Loucy (cell line): ENCODE measurements at regions not wholly inside any gene's neighbourhood (a gene's known extent, or its start where the extent isn't known, plus 50 kb on each side); places are given as distances from the start of the nearest gene placed in this dataset.
"Not testable (repeated sequence)": the region's sequence is repeated elsewhere in the genome, so short reads cannot be mapped to it uniquely, and the experiment has no call there.

ENCODE experiments used
- H2AFZ ChIP-seq: fragments of 200-600 bp; sonication (generic); 2 replicates; pipeline ENCODE4 v1.6.0; 2016; ENCODE audit warnings: antibody characterized with exemption, mild to moderate bottlenecking, low read length, moderate library complexity
- H3F3A ChIP-seq: fragments of 200-600 bp; 2 replicates; pipeline ENCODE4 v1.6.0; 2016; ENCODE audit warnings: antibody characterized with exemption, low read depth, mild to moderate bottlenecking
- H3K27me3 ChIP-seq: fragments of 200-600 bp; sonication (generic); 2 replicates; pipeline ENCODE4 v1.6.1; 2014; ENCODE audit warnings: low read length, mild to moderate bottlenecking; ENCODE audit not compliant: insufficient read depth, poor library complexity, severe bottlenecking
- H3K36me3 ChIP-seq: fragments of 200-600 bp; sonication (generic); 2 replicates; pipeline ENCODE4 v1.6.1; 2016; ENCODE audit warnings: low read length; ENCODE audit not compliant: insufficient read depth
- H3K4me1 ChIP-seq: fragments of 200-600 bp; sonication (generic); 2 replicates; pipeline ENCODE4 v1.5.1; 2014; ENCODE audit warnings: low read length, mild to moderate bottlenecking; ENCODE audit not compliant: insufficient read depth, poor library complexity, severe bottlenecking
- H3K4me2 ChIP-seq: fragments of 200-600 bp; sonication (generic); 2 replicates; pipeline ENCODE4 v1.6.0; 2014; ENCODE audit warnings: antibody characterized with exemption, low read length, low read depth, mild to moderate bottlenecking; ENCODE audit not compliant: poor library complexity, severe bottlenecking
- H3K4me3 ChIP-seq: fragments of 200-600 bp; sonication (generic); 2 replicates; pipeline ENCODE4 v1.5.1; 2014; ENCODE audit warnings: low read length, mild to moderate bottlenecking, mixed read lengths; ENCODE audit not compliant: poor library complexity, severe bottlenecking
- H3K79me2 ChIP-seq: fragments of 200-600 bp; sonication (generic); 2 replicates; pipeline ENCODE4 v1.6.1; 2014; ENCODE audit warnings: low read length; ENCODE audit not compliant: insufficient read depth
- H3K9ac ChIP-seq: fragments of 200-600 bp; sonication (generic); 2 replicates; pipeline ENCODE4 v1.6.0; 2014; ENCODE audit warnings: mild to moderate bottlenecking, low read depth, low read length, moderate library complexity; ENCODE audit not compliant: poor library complexity, severe bottlenecking
- H3K9me2 ChIP-seq: fragments of 200-600 bp; sonication (generic); replicated peaks from 2 replicates; pipeline ENCODE4 v1.6.1; 2016; ENCODE audit warnings: low read depth, low read length, mixed read lengths
- H3K9me3 ChIP-seq: fragments of 200-600 bp; sonication (generic); 2 replicates; pipeline ENCODE4 v1.6.1; 2014; ENCODE audit warnings: mild to moderate bottlenecking, antibody characterized with exemption, low read length, low read depth; ENCODE audit not compliant: insufficient read depth
- H4K20me1 ChIP-seq: fragments of 200-600 bp; sonication (generic); 2 replicates; pipeline ENCODE4 v1.6.0; 2014; ENCODE audit warnings: antibody characterized with exemption, low read length, mild to moderate bottlenecking; ENCODE audit not compliant: insufficient read depth, poor library complexity, severe bottlenecking
- EZH2phosphoT487 ChIP-seq: fragments of 200-600 bp; IDR thresholded peaks from 2 replicates; pipeline ENCODE4 v1.6.1; 2018; ENCODE audit warnings: antibody characterized with exemption, mild to moderate bottlenecking, moderate library complexity, borderline replicate concordance
- TF ChIP-seq, protein P1 (sequence below): fragments of 200-600 bp; sonication (generic); conservative IDR thresholded peaks from 2 replicates; pipeline ENCODE4 v1.5.1; 2014; ENCODE audit warnings: mild to moderate bottlenecking, antibody characterized with exemption, low read length

DNA sequence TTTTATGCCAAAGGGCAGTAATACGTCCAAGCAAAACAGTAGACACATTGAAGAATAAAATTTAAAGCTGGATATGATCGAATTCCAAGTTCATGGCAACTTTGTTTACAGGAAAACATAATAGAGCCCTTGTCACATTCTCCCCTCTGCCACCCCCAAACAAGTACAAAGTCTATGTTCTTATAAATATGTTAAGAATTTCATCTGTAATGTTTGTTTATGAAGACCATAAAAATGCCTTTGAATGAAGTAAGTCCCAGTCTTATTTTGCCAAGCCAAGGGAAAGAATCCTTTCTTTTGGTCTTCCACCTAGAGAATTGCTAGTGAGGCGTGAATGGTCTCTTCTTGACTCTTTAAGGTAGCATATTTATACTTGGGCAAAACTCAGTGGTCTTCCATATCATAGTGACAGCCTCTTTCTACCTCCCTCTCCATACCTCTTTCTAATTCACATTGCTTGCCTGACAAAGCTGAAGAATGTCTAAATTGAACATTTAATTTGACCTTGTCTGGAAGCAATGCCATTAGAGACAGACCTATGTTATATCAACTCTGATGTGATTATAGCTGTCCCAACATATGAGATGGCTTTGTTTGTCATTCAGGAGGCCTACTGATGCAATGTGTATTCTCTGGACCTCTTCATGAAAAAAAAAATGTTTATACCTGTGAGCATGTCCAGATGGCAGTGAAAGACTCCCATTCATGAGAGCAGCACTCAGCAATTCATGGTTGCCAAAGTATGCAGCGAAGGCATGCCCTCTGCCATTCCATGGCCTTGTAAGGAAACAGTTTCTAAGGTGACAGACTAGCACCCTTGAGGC, 70.6 kb upstream of the CCN2 start:
- H3K4me2 ChIP-seq = no peak overlapping the region
- H3K4me1 ChIP-seq = no peaks in the 10 kb centered on the region
- H2AFZ ChIP-seq = no peak overlapping the region

DNA sequence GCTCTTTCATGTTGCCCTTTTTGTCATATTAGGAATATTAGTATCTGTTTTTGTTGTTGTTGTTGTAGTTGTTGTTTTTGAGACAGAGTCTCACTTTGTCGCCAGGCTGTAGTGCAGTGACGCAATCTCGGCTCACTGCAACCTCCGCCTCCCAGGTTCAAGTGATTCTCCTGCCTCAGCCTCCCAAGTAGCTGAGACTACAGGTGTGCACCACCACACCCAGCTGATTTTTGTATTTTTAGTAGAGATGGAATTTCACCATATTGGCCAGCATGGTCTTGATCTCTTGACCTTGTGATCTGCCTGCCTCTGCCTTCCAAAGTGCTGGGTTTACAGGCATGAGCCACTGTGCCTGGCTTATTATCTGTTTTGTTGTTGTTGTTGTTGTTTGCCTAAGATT, 69.7 kb upstream of the CCN2 start:
- H2AFZ ChIP-seq, H3K36me3 ChIP-seq, H3K9ac ChIP-seq: not testable (repeated sequence)

More for the DNA sequence above, 70.6 kb upstream of the CCN2 start:
- no peak overlapping the region for H3K4me3 ChIP-seq
- no peaks in the 10 kb centered on the region for H3K9me2 ChIP-seq
- no peaks in the 10 kb centered on the region for H3K27me3 ChIP-seq
- H3K36me3 ChIP-seq = no peaks in the 10 kb centered on the region
- TF ChIP-seq, protein P1, sequence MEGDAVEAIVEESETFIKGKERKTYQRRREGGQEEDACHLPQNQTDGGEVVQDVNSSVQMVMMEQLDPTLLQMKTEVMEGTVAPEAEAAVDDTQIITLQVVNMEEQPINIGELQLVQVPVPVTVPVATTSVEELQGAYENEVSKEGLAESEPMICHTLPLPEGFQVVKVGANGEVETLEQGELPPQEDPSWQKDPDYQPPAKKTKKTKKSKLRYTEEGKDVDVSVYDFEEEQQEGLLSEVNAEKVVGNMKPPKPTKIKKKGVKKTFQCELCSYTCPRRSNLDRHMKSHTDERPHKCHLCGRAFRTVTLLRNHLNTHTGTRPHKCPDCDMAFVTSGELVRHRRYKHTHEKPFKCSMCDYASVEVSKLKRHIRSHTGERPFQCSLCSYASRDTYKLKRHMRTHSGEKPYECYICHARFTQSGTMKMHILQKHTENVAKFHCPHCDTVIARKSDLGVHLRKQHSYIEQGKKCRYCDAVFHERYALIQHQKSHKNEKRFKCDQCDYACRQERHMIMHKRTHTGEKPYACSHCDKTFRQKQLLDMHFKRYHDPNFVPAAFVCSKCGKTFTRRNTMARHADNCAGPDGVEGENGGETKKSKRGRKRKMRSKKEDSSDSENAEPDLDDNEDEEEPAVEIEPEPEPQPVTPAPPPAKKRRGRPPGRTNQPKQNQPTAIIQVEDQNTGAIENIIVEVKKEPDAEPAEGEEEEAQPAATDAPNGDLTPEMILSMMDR = no peak
- no peak for TF ChIP-seq EZH2phosphoT487
- no peaks in the 10 kb centered on the region for H3F3A ChIP-seq
- H4K20me1 ChIP-seq = no peaks in the 10 kb centered on the region
- no peaks in the 10 kb centered on the region for H3K9me3 ChIP-seq
- H3K9ac ChIP-seq = no peak overlapping the region
- H3K79me2 ChIP-seq = no peaks in the 10 kb centered on the region

DNA sequence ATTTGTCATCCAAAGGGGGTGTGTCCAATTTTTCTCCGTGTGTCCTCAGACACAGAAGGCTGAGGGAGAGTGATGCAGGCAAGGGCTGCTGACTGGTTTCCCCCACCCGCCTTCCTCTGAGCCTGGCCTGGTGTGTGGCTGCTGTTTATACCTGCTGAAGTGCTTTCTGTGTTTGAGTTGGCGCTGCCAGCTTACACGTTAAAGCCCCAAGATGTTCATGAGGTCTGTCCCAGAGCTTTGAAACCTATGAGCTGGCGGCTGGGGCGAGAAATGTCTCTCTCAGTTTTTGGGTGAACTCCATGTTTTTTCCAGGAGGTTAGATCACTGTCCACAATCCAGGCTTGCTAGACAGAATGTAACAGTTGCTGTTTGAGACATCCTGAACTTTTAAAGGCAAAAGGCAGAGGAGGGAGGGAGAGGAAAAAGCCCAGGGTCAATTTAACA, 69.0 kb upstream of the CCN2 start:
- Histone ChIP-seq H3K9ac (no peak overlapping the region), H3K36me3 (no peaks in the 10 kb centered on the region), H2AFZ (peak overlapping the region; percentile 38; the same call in 1 of the 2 replicates)

More for the DNA sequence above, 69.7 kb upstream of the CCN2 start:
- H3K4me1 ChIP-seq, H3K4me2 ChIP-seq, H3K27me3 ChIP-seq, H3K9me2 ChIP-seq, H4K20me1 ChIP-seq, H3K79me2 ChIP-seq, H3F3A ChIP-seq, H3K9me3 ChIP-seq, H3K4me3 ChIP-seq: not testable (repeated sequence)

More for the DNA sequence above, 69.0 kb upstream of the CCN2 start:
- H3K79me2 ChIP-seq = no peaks in the 10 kb centered on the region
- TF ChIP-seq EZH2phosphoT487 = no peak
- TF ChIP-seq, protein P1 = no peak
- H3K27me3 ChIP-seq = no peaks in the 10 kb centered on the region
- no peak overlapping the region for H3K4me2 ChIP-seq
- no peak overlapping the region for H3K4me3 ChIP-seq
- no peaks in the 10 kb centered on the region for H3K9me2 ChIP-seq
- H4K20me1 ChIP-seq = no peaks in the 10 kb centered on the region
- no peaks in the 10 kb centered on the region for H3K4me1 ChIP-seq
- H3F3A ChIP-seq = no peaks in the 10 kb centered on the region
- H3K9me3 ChIP-seq = no peaks in the 10 kb centered on the region
